Esophagus muscularis mucosa (tissue), 4 donors: ENCODE measurements at regions not wholly inside any gene's neighbourhood (a gene's known extent, or its start where the extent isn't known, plus 50 kb on each side); places are given as distances from the start of the nearest gene placed in this dataset.

Experiments
- DNase-seq: peaks from one replicate; pipeline ENCODE4 v3.0.0-alpha.2; 2017; ENCODE audit errors: extremely low spot score
- H3K27ac ChIP-seq, 4 donors: fragments of 200-600 bp; sonication (generic); replicated peaks in 1 of 4; 1 replicate in 3 of 4; 2 replicates in 1 of 4; pipeline ENCODE4 v1.5.1; 2016 to 2019; ENCODE audit warnings: mild to moderate bottlenecking in 1 of 4
- H3K27me3 ChIP-seq, 4 donors: fragments of 200-600 bp; sonication (generic); one replicate each; pipeline versions ENCODE4 v1.5.1 to v1.6.0; 2016 to 2019
- H3K36me3 ChIP-seq, 4 donors: fragments of 200-600 bp; sonication (generic); one replicate each; pipeline ENCODE4 v1.5.1; 2016 to 2019
- H3K4me1 ChIP-seq, 4 donors: fragments of 200-600 bp; sonication (generic); one replicate each; pipeline ENCODE4 v1.5.1; 2016 to 2019
- H3K4me3 ChIP-seq, 4 donors: fragments of 200-600 bp; sonication (generic); 1 replicate in 2 of 4; 2 replicates in 2 of 4; pipeline ENCODE4 v1.5.1; 2016 to 2019; ENCODE audit warnings: mild to moderate bottlenecking in 4 of 4, moderate library complexity in 1 of 4
- H3K9me3 ChIP-seq, 4 donors: fragments of 200-600 bp; sonication (generic); 1 replicate in 3 of 4; 2 replicates in 1 of 4; pipeline ENCODE4 v1.5.1; 2016 to 2019
- CTCF ChIP-seq, 3 experiments: fragments of 200-600 bp in 2 of 3; fragments of 450-650 bp in 1 of 3; sonication (generic) in 2 of 3; IDR thresholded peaks; one replicate each; pipeline ENCODE4 v1.5.1; 2017 to 2019; ENCODE audit warnings: antibody characterized with exemption in 3 of 3, mild to moderate bottlenecking in 2 of 3, moderate library complexity in 1 of 3
- EP300 ChIP-seq: sonication (generic); formaldehyde crosslinking; IDR thresholded peaks from one replicate; pipeline ENCODE4 v1.6.1; 2017; ENCODE audit warnings: antibody characterized with exemption
- POLR2A ChIP-seq: fragments of 450-650 bp; IDR thresholded peaks from one replicate; pipeline ENCODE4 v1.6.1; 2017; ENCODE audit warnings: antibody characterized with exemption, moderate library complexity, mild to moderate bottlenecking, low read depth
- POLR2AphosphoS5 ChIP-seq, 2 donors: sonication (generic); formaldehyde crosslinking; IDR thresholded peaks; one replicate each; pipeline ENCODE4 v1.6.1; 2017; ENCODE audit warnings: antibody characterized with exemption in 2 of 2
- WGBS: methylation state at CpG from one replicate; pipeline ENCODE4 v1.1.5; 2018; 5-methylcytosine and 5-hydroxymethylcytosine counted together
- intact Hi-C: fragments of 100-400 bp; cut with DNase I; formaldehyde crosslinking; loops from one replicate; pipeline ENCODE4 v1.15.1; 2023

- Histone ChIP-seq H3K9me3 (no peaks in the 10 kb centered on the region), H3K36me3 (no peaks in the 10 kb centered on the region), H3K27ac (no peak overlapping the region), H3K4me1 (no peaks in the 10 kb centered on the region), H3K4me3 (no peak overlapping the region), H3K27me3 (no peaks in the 10 kb centered on the region)
- 83% methylated on average over 5 of the region's 5 CpGs for WGBS
- intact Hi-C loops = no loop called here
- no peak for TF ChIP-seq POLR2A
- TF ChIP-seq EP300 = no peak
- no peak for TF ChIP-seq POLR2AphosphoS5 (IDR thresholded peaks at IDR 0.05)
- no peak for DNase-seq
Observed at GRCh38 chr12:58725400-58726105, 194.8 kb downstream of the LRIG3 start.

GRCh38 chr12:58727521-58727920 lies 192.8 kb downstream of the LRIG3 start:
- Histone ChIP-seq H3K27me3 (no peaks in the 10 kb centered on the region), H3K27ac (no peak overlapping the region), H3K36me3 (no peaks in the 10 kb centered on the region), H3K4me3 (no peak overlapping the region), H3K4me1 (no peaks in the 10 kb centered on the region), H3K9me3 (no peaks in the 10 kb centered on the region)
- intact Hi-C loops = no loop called here
- TF ChIP-seq POLR2A = no peak
- no peak for TF ChIP-seq POLR2AphosphoS5 (IDR thresholded peaks at IDR 0.05)
- TF ChIP-seq EP300 = no peak
- no peak for TF ChIP-seq CTCF (IDR thresholded peaks at IDR 0.05)
- 70% methylated on average over 6 of the region's 6 CpGs for WGBS
- no peak for DNase-seq

- Histone ChIP-seq H3K4me1 (no peaks in the 10 kb centered on the region), H3K27ac (no peak overlapping the region), H3K27me3 (no peaks in the 10 kb centered on the region), H3K4me3 (no peak overlapping the region), H3K36me3 (no peaks in the 10 kb centered on the region), H3K9me3 (no peaks in the 10 kb centered on the region)
- TF ChIP-seq CTCF (IDR thresholded peaks at IDR 0.05) = no peak
- TF ChIP-seq POLR2A = no peak
- TF ChIP-seq POLR2AphosphoS5 (IDR thresholded peaks at IDR 0.05) = no peak
- TF ChIP-seq EP300 = no peak
- WGBS = 71% methylated on average over 1 of the region's 1 CpG
- intact Hi-C loops = no loop called here
- no peak for DNase-seq
Observed at GRCh38 chr12:58728397-58728796, 191.9 kb downstream of the LRIG3 start.

GRCh38 chr12:58731096-58731495 lies 189.2 kb downstream of the LRIG3 start:
- TF ChIP-seq POLR2A (no peak), POLR2AphosphoS5 (IDR thresholded peaks at IDR 0.05) (no peak), EP300 (no peak), CTCF (IDR thresholded peaks at IDR 0.05) (no peak)
- intact Hi-C loops = no loop called here
- H3K27ac ChIP-seq = no peak overlapping the region
- no peaks in the 10 kb centered on the region for H3K9me3 ChIP-seq
- no peaks in the 10 kb centered on the region for H3K4me1 ChIP-seq
- H3K4me3 ChIP-seq = no peak overlapping the region
- DNase-seq = no peak
- H3K36me3 ChIP-seq = no peaks in the 10 kb centered on the region
- H3K27me3 ChIP-seq = no peaks in the 10 kb centered on the region

GRCh38 chr12:58732894-58733293 lies 187.4 kb downstream of the LRIG3 start:
- Histone ChIP-seq H3K4me1 (no peaks in the 10 kb centered on the region), H3K4me3 (no peak overlapping the region), H3K27ac (no peak overlapping the region), H3K9me3 (no peaks in the 10 kb centered on the region), H3K36me3 (no peaks in the 10 kb centered on the region), H3K27me3 (no peaks in the 10 kb centered on the region)
- TF ChIP-seq EP300 (no peak), CTCF (IDR thresholded peaks at IDR 0.05) (no peak), POLR2A (no peak), POLR2AphosphoS5 (IDR thresholded peaks at IDR 0.05) (no peak)
- no peak for DNase-seq
- WGBS = 60% methylated on average over 3 of the region's 3 CpGs
- intact Hi-C loops = no loop called here
